Mesendoderm (in vitro differentiated cells): ENCODE measurements at regions not wholly inside any gene's neighbourhood (a gene's known extent, or its start where the extent isn't known, plus 50 kb on each side); places are given as distances from the start of the nearest gene placed in this dataset.

Experiments used
- DNase-seq: peaks from one replicate; pipeline ENCODE4 v3.0.0; 2013
- H2AK5ac ChIP-seq: 2 replicates; pipeline ENCODE4 v1.6.1; 2013; ENCODE audit warnings: low read length, inconsistent platforms
- H2BK120ac ChIP-seq: 2 replicates; pipeline ENCODE4 v1.6.1; 2013; ENCODE audit warnings: low read depth, mild to moderate bottlenecking, low read length, moderate library complexity, mixed read lengths
- H2BK15ac ChIP-seq: replicated peaks from 2 replicates; pipeline ENCODE4 v1.6.1; 2013; ENCODE audit warnings: low read depth, mild to moderate bottlenecking, moderate library complexity
- H2BK5ac ChIP-seq: 2 replicates; pipeline ENCODE4 v1.6.1; 2013; ENCODE audit warnings: low read length, inconsistent platforms
- H3K18ac ChIP-seq: 2 replicates; pipeline ENCODE4 v1.6.1; 2013; ENCODE audit warnings: mild to moderate bottlenecking, low read length, mixed read lengths
- H3K23ac ChIP-seq: one replicate; pipeline ENCODE4 v1.6.1; 2013; ENCODE audit warnings: low read length
- H3K27ac ChIP-seq: 2 replicates; pipeline ENCODE4 v1.5.1; 2013; ENCODE audit warnings: low read depth, mild to moderate bottlenecking, inconsistent platforms, low read length, moderate library complexity
- H3K27me3 ChIP-seq: 2 replicates; pipeline ENCODE4 v1.6.1; 2013; ENCODE audit warnings: low read length, control low read depth, mild to moderate bottlenecking, inconsistent platforms; ENCODE audit not compliant: insufficient read depth, poor library complexity
- H3K36me3 ChIP-seq: 2 replicates; pipeline ENCODE4 v1.6.1; 2013; ENCODE audit warnings: low read length, inconsistent platforms; ENCODE audit not compliant: control insufficient read depth, insufficient read depth
- H3K4ac ChIP-seq: one replicate; pipeline ENCODE4 v1.6.1; 2013; ENCODE audit warnings: low read depth, mild to moderate bottlenecking, low read length, moderate library complexity
- H3K4me1 ChIP-seq: 2 replicates; pipeline ENCODE4 v1.6.1; 2013; ENCODE audit warnings: low read depth, low read length, inconsistent platforms; ENCODE audit not compliant: control insufficient read depth
- H3K4me2 ChIP-seq: 2 replicates; pipeline ENCODE4 v1.6.1; 2013; ENCODE audit warnings: low read length
- H3K4me3 ChIP-seq: 2 replicates; pipeline ENCODE4 v1.5.1; 2013; ENCODE audit warnings: mild to moderate bottlenecking, low read length
- H3K56ac ChIP-seq: one replicate; pipeline ENCODE4 v1.6.1; 2013; ENCODE audit warnings: low read length
- H3K79me1 ChIP-seq: 2 replicates; pipeline ENCODE4 v1.6.1; 2013; ENCODE audit warnings: low read length, inconsistent platforms
- H3K79me2 ChIP-seq: 2 replicates; pipeline ENCODE4 v1.6.1; 2013; ENCODE audit warnings: mild to moderate bottlenecking, low read length; ENCODE audit not compliant: control insufficient read depth, insufficient read depth
- H3K9ac ChIP-seq: 2 replicates; pipeline ENCODE4 v1.6.1; 2013; ENCODE audit warnings: low read length, inconsistent platforms
- H4K5ac ChIP-seq: one replicate; pipeline ENCODE4 v1.6.1; 2013; ENCODE audit warnings: low read length
- H4K8ac ChIP-seq: one replicate; pipeline ENCODE4 v1.6.1; 2013; ENCODE audit warnings: low read depth, mild to moderate bottlenecking, control low read depth, low read length, moderate library complexity
- WGBS: extraction: QIAGEN DNeasy Blood & Tissue Kit; methylation state at CpG from one replicate; pipeline ENCODE4 v1.1.7; 2013; ENCODE audit warnings: low lambda C conversion rate, missing lambda C conversion rate; ENCODE audit not compliant: insufficient coverage; ENCODE audit errors: extremely low coverage; 5-methylcytosine and 5-hydroxymethylcytosine counted together

DNA sequence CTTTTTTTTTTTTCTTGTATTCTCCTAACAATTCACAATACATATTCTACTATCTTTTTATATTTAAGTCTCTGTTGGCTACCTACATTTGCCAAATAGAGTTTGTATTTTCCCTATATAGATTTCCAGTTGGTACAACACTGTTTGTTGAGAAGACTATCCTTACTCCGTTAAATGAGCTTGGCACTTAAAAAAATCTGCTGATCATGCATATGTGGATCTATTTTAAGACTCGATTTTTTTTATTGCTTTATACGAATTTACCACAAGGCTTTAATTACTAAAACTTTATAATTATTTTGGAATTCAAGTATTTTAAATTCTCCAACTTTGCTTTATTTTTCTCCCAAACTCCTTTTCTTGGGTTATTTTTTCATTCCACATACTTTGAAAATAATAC lies 855.6 kb downstream of the C6orf118 start:
- no peak overlapping the region for H2BK120ac ChIP-seq
- no peak overlapping the region for H2BK15ac ChIP-seq
- H3K36me3 ChIP-seq, result no peaks in the 10 kb centered on the region
- no peak overlapping the region for H3K23ac ChIP-seq
- DNase-seq, result no peak
- no peaks in the 10 kb centered on the region for H3K79me1 ChIP-seq
- no peaks in the 10 kb centered on the region for H3K79me2 ChIP-seq
- H3K4ac ChIP-seq, result no peak overlapping the region
- H3K27me3 ChIP-seq, result no peaks in the 10 kb centered on the region
- H2BK5ac ChIP-seq, result no peak overlapping the region
- H3K9ac ChIP-seq, result no peak overlapping the region
- no CpG with 5 or more reads among the region's 3 CpGs for WGBS
- no peak overlapping the region for H4K5ac ChIP-seq
- H3K18ac ChIP-seq, result no peak overlapping the region
- no peak overlapping the region for H3K56ac ChIP-seq
- H3K4me1 ChIP-seq, result no peaks in the 10 kb centered on the region
- no peak overlapping the region for H2AK5ac ChIP-seq
- no peak overlapping the region for H3K4me2 ChIP-seq
- H4K8ac ChIP-seq, result no peak overlapping the region
- no peak overlapping the region for H3K4me3 ChIP-seq
- no peak overlapping the region for H3K27ac ChIP-seq

DNA sequence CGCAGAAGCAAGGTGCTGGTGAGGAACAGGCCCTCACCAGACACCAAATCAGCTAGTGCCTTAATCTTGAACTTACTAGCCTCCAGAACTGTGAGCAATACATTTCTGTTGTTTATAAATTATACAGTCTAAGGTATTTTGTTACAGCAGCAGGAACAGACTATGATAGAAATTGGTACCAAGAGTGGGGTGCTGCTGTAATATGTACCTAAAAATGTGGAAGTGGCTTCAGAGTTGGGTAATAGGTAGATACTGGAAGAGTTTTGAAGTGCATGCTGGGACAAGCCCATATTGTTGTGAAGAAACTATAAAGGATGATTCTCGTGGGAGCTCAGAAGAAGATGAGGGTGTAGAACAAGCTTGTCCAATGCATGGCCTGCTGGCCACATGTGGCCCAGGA lies 866.8 kb downstream of the C6orf118 start:
- no peaks in the 10 kb centered on the region for H3K79me1 ChIP-seq
- H4K8ac ChIP-seq, result no peak overlapping the region
- H2BK120ac ChIP-seq, result no peak overlapping the region
- H2BK15ac ChIP-seq, result no peak overlapping the region
- H3K4me3 ChIP-seq, result no peak overlapping the region
- WGBS, result no CpG with 5 or more reads among the region's 2 CpGs
- no peak overlapping the region for H3K4me2 ChIP-seq
- no peak for DNase-seq
- H3K9ac ChIP-seq, result no peak overlapping the region
- H3K36me3 ChIP-seq, result no peaks in the 10 kb centered on the region
- no peak overlapping the region for H2BK5ac ChIP-seq
- H3K18ac ChIP-seq, result no peak overlapping the region
- H3K23ac ChIP-seq, result no peak overlapping the region
- no peak overlapping the region for H3K4ac ChIP-seq
- no peaks in the 10 kb centered on the region for H3K79me2 ChIP-seq
- H3K56ac ChIP-seq, result no peak overlapping the region
- no peak overlapping the region for H4K5ac ChIP-seq
- no peaks in the 10 kb centered on the region for H3K27me3 ChIP-seq
- H3K27ac ChIP-seq, result no peak overlapping the region
- no peak overlapping the region for H2AK5ac ChIP-seq
- no peaks in the 10 kb centered on the region for H3K4me1 ChIP-seq

DNA sequence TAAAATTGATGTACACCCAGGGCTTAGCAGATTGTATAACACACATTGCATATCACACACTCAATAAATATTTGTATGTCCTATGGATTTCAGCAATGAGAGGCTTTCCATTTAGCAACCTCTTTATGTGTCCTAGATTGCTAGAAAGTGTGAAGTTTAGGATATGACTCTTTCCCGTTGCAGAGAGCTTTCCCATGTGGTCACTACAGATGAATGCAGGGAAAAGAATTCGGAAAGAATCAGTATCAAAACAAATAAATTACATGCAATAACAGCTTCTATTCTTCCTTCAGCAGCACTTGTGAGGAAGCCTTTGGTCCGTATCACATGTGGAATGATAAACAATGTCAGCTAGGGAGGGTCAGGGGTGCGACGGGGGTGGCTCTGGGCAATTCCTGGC lies 870.1 kb downstream of the C6orf118 start:
- Histone ChIP-seq H3K4me3 (no peak overlapping the region), H3K4me2 (no peak overlapping the region), H3K56ac (no peak overlapping the region), H2BK120ac (no peak overlapping the region), H4K5ac (no peak overlapping the region), H2BK5ac (no peak overlapping the region), H3K23ac (no peak overlapping the region), H3K27ac (no peak overlapping the region), H3K79me2 (no peaks in the 10 kb centered on the region), H2BK15ac (no peak overlapping the region), H3K27me3 (no peaks in the 10 kb centered on the region), H3K4ac (no peak overlapping the region), H3K18ac (no peak overlapping the region), H3K36me3 (no peaks in the 10 kb centered on the region), H3K9ac (no peak overlapping the region), H3K4me1 (no peaks in the 10 kb centered on the region), H3K79me1 (no peaks in the 10 kb centered on the region), H4K8ac (no peak overlapping the region), H2AK5ac (no peak overlapping the region)
- WGBS, result no CpG with 5 or more reads among the region's 5 CpGs
- DNase-seq, result no peak

DNA sequence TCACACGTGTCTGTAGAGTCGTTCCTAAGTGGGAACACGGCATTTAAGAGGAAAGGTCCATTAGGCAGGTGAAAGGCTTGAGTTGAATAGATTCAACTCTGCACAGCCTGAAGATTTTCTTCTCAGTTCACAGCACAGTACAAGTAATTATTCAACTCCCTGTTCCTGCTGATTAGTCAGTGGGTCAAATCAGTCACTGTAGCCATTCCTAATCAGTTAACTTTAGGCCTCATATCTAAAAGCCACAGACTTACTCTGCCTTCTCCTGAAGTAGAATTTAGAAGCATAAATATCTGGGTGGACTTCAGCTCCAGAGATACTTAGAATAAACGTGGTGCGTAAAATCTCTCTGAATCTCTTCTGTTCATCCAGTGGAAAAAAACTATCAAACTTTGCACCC lies 872.4 kb downstream of the C6orf118 start:
- WGBS, result no CpG with 5 or more reads among the region's 5 CpGs

DNA sequence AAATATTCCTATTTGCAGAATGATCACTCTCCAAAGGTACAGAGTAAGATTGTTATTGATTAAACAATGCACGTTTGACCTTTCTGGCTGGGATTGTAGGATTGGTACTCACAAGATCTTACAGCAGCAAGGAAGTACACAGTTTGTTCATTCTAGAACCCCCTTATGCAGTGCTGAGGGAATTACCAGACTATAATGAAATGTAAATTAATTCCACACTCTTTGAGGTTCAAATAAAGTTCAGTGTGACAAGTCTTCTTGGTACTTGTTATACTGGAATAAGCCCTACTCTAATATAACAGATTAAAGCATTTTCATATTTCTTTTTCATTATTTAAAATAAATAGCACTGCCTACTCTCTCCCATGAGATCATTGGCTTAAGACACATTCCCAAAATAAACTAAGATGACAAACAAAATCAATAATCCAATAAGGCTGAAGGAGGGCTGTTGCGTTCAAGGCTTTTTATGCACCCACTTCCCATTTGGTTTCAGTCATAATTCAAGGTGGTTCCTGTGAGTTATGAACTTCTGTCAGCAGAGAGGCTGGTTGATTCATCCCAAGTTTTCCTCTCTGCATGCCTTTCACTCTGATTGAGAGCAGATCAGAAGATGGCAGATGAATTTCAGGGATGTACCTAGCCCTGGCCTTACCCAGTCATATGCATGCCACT lies 881.5 kb downstream of the C6orf118 start:
- H3K79me2 ChIP-seq, result no peaks in the 10 kb centered on the region
- DNase-seq, result no peak
- no peak overlapping the region for H3K4ac ChIP-seq
- H3K23ac ChIP-seq, result no peak overlapping the region
- H3K56ac ChIP-seq, result no peak overlapping the region
- no peak overlapping the region for H3K27ac ChIP-seq
- no peaks in the 10 kb centered on the region for H3K36me3 ChIP-seq
- H2BK15ac ChIP-seq, result no peak overlapping the region
- H2AK5ac ChIP-seq, result no peak overlapping the region
- no CpG with 5 or more reads among the region's 2 CpGs for WGBS
- H3K27me3 ChIP-seq, result no peaks in the 10 kb centered on the region
- H3K4me2 ChIP-seq, result no peak overlapping the region
- H2BK120ac ChIP-seq, result no peak overlapping the region
- H3K9ac ChIP-seq, result no peak overlapping the region
- no peak overlapping the region for H4K5ac ChIP-seq
- no peak overlapping the region for H4K8ac ChIP-seq
- no peak overlapping the region for H3K18ac ChIP-seq
- no peak overlapping the region for H2BK5ac ChIP-seq
- H3K79me1 ChIP-seq, result no peaks in the 10 kb centered on the region
- no peaks in the 10 kb centered on the region for H3K4me1 ChIP-seq
- H3K4me3 ChIP-seq, result no peak overlapping the region

More for the DNA sequence above, 872.4 kb downstream of the C6orf118 start:
- no peak overlapping the region for H3K4ac ChIP-seq
- H3K23ac ChIP-seq, result no peak overlapping the region
- no peak overlapping the region for H2BK15ac ChIP-seq
- no peak overlapping the region for H2AK5ac ChIP-seq
- no peak overlapping the region for H2BK5ac ChIP-seq
- no peak overlapping the region for H4K5ac ChIP-seq
- no peak overlapping the region for H3K18ac ChIP-seq
- no peak overlapping the region for H3K4me3 ChIP-seq
- H3K9ac ChIP-seq, result no peak overlapping the region
- H4K8ac ChIP-seq, result no peak overlapping the region
- no peaks in the 10 kb centered on the region for H3K4me1 ChIP-seq
- H3K56ac ChIP-seq, result no peak overlapping the region
- no peak overlapping the region for H2BK120ac ChIP-seq
- H3K79me1 ChIP-seq, result no peaks in the 10 kb centered on the region
- no peaks in the 10 kb centered on the region for H3K79me2 ChIP-seq
- no peaks in the 10 kb centered on the region for H3K27me3 ChIP-seq
- no peaks in the 10 kb centered on the region for H3K36me3 ChIP-seq
- H3K4me2 ChIP-seq, result no peak overlapping the region
- DNase-seq, result no peak
- no peak overlapping the region for H3K27ac ChIP-seq

DNA sequence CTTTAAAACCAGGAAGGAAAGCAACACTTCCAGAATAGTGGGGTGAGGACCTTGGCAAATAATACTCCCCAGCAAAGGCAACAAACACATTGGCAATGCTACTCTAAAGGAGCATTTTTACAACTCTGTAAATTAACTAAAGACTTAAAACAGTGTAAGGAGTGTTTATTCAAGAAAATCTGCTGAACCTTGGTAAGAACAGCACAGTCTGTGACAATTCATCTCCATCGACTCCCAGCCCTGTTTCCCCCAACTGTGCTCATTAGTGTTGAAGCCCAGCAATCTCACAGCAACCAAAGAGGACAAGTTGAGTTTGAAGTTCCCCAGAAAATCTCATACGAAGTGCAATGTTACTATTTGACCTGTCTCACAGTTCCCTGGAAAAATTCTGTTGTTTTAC lies 884.9 kb downstream of the C6orf118 start:
- Histone ChIP-seq H4K5ac (no peak overlapping the region), H3K27ac (no peak overlapping the region), H3K56ac (no peak overlapping the region), H2BK5ac (no peak overlapping the region), H2AK5ac (no peak overlapping the region), H2BK120ac (no peak overlapping the region), H3K79me2 (no peaks in the 10 kb centered on the region), H3K4me1 (no peaks in the 10 kb centered on the region), H3K9ac (no peak overlapping the region), H3K27me3 (no peaks in the 10 kb centered on the region), H3K79me1 (no peaks in the 10 kb centered on the region), H3K18ac (no peak overlapping the region), H3K4me3 (no peak overlapping the region), H3K36me3 (no peaks in the 10 kb centered on the region), H3K23ac (no peak overlapping the region), H3K4me2 (no peak overlapping the region), H3K4ac (no peak overlapping the region), H2BK15ac (no peak overlapping the region), H4K8ac (no peak overlapping the region)
- DNase-seq, result no peak
- WGBS, result no CpG with 5 or more reads among the region's 2 CpGs
